Stromal cell of bone marrow (primary cell): ENCODE measurements at regions not wholly inside any gene's neighbourhood (a gene's known extent, or its start where the extent isn't known, plus 50 kb on each side); places are given as distances from the start of the nearest gene placed in this dataset.

Source experiments
- DNase-seq: peaks from one replicate; pipeline ENCODE4 v3.0.0-alpha.2; 2012; ENCODE audit warnings: low read depth

DNA sequence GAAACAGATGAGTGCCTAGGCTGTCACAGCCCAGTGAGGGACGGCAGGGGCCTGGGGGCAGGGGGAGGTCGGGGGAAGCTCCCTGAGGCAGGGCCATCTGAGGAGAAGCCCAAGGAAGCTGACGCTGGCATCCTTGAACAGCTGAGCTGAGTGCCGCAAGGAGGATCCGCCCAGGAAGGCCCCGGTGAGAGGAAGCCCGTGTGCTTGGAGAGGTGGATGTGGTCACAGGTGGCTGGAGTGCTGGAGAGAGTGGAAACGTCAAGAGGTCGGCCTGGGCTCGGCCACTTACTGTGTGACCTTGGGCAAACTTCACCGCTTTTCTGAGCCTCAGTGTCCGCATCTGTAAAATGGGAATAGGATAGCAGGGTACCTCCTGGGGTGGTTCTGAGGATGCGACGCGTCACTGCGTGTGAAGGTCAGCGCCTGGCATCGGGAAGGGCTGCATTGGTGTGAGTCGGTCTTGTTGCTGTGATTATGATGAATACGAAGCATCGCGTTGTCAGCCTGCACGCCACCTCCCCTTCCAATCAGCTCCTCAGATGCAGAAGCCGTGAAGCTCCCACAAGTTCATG, 116.1 kb upstream of the PTPN1 start:
- no peak for DNase-seq

DNA sequence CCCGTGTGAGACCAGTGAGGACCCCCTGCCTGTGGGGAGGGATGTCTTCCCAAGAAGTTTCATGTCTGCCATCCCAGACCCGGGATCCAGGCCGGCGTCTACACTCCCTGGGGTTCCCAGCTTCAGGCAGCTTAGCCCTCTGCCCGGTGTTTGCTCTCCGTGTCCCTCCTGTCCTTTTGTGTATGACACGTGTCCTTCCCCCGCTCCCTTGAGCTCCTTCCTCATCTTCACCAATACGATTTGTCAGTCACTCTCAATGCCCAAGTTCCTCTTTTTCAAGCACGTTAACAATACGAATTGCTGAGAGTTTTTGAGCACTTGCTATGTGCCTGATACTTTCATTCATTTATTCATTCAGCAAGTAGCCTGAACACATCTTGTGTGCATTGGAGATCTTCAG, 115.6 kb upstream of the PTPN1 start:
- no peak for DNase-seq

DNA sequence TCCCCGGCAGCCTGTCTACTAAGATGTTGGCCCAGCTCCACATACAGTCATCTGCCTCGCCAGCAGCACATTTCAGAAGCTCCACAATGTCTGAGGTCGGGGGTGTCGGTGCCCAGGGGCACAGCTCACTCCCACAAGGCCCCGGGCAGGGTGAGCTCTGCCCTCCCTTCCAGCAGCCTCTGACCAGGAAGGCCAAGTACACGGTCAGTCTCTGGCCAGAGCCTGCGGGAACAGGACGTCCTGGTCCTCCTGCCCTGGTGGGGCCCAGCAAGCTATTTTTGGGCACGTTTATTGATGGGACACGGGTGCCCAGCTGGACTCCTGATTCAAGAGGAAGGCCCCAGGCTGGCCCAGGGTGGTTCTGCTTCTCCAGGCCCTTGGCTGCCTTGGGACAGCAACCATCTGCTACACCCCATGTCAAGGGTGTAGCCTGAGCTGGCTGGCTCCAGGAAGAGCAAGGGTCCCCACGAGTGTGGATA, 114.9 kb upstream of the PTPN1 start:
- DNase-seq: no peak

DNA sequence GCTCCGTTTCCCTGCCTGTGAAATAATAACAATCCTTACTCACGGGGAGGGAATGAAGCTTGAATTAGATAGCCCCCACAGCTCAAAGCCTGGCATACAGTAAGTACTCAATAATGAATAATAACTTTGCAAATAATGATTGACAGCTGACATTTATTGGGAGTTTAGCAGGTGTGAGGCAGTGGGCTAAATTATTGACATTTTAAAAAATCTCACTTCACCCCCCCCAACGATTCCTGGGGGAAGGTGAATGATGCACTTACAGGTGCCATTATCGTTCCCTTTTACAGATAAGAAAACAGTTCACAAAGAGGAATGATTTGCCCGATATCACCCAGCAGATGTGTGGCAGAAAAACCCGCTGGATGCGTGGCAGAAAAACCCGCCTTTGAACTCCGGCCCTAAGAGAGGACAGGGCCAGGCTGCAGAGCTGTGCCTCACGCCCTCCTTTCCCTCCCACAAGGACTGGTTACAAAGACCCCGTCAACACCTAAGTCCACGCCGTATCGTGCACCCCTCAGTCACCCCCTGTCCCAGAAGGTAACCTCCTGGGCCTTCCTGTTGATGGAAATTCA, 114.2 kb upstream of the PTPN1 start:
- DNase-seq: no peak

DNA sequence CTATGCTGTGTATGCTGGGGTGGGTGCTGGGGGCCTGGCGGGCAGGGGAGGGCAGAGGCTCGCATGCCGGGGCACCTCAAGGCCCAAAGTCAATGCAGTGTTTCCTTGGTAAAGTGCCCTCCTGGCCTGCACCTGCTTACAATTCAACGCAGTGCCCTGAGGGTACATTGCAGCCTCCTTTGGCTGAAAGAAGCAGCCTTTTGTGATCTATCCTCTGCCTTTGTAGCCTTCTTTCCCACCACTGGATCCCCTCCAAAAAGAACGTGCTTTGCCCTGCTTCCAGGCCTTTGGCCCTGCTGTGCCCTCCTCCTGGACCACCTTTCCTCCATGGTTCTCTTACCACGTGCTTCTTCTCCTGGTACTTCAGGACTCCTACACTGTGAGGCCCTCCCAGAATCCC, 113.6 kb upstream of the PTPN1 start:
- DNase-seq: no peak

DNA sequence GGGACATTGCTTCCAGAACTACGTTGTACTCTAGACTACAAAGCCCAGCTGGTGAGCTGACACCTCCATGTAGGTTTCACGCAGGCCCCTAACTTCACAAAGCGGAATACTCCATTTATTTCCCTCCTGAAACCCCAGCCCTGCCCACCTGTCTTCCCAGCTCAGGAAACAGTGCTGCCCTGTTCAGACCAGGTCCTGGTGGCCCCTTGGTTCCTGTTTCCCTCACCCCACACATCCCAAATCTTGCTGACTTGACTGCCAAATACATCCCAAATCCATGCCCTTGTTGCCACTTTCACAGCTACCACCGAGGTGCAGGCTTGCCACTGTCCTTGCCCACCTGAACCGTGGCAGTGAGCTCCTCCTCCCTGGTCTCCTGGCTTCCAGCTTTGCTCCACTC, 113.1 kb upstream of the PTPN1 start:
- DNase-seq: no peak

DNA sequence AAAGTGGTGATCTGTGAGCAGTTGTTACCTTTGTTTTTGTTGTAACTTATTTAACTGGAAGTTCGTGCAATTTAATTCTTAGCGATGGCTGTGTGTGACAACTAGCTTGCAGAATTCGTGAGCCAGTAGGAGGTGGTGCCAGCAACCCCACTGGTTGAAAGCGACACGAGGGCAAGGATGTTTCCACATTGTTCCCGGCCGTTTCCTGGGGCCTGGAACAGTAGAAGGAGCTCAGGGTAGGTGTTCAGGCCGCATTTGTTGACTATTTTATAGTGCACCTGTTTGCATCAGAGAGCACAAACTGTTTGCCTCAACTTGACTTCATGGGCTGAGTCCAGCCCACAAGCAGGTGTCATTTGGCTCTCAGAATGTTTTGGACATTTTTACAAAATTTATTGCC, 112.1 kb upstream of the PTPN1 start:
- no peak for DNase-seq

DNA sequence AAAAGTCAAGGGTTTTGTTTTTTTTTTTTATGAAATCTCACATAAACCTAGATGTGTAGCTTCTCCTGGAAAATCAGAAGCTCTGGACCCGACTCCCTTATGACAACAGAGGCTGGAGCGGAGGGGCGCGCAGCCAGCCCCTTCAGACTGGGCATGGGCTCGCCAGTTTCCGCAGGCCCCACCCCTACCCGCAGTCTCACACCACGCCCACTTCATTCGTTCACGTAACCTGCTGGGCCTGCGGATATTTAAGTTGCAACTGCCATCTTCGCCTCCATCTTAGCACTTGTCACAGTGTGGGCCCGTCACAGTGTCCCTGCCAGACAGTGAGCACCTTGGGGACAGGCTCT, 111.7 kb upstream of the PTPN1 start:
- DNase-seq: no peak

DNA sequence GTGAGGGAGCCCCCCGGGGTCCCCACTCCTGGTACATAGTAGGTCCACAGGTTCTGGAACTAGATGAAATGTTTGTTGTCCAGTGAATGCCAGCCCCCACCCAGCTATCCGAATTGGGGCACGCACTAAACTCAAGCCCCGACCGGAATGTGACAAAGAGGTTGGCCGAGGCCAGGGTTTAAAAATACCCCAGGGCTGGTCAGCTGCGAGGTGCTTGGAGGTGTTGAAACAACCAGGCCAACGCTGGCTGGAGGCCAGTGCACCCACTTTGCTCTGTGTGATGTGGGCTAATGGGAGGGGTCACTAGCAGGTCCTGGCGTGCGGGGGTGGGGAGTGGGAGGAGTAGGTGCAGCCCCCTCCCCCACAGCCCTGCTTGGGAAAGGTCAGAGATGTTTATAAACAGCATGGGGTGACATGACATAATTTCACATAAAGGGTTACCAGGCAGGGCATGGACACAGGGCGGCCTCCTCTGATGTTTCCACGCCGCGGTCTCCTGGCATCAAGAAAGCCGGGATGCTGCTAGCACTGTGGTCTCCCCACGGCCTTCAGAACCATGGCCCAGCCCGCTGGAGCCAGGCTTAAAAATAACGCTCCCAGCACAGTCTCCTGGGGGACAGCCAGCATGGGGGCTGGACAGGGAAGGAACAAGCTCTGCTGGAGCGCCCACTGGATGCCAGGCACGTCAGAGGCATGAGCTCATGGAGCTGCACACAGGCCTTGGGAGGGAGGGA, 111.2 kb upstream of the PTPN1 start:
- DNase-seq: no peak

DNA sequence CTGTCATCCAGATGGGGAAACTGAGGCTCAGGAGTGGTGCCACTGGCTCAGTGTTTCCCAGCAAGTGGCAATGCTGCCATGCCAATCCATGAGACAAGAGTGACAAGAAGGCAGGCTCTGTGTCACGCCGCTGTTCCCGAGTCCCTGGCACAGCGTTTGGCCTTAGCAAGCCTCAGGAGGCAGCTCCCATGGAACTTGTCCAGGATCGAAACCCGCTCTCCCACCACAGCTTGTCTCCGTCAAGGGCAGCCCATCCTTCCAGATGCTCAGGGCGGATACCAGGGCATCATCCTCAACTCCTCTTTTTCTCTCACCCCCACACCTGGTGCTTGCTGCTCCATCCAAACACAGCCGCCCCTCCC, 110.6 kb upstream of the PTPN1 start:
- no peak for DNase-seq

DNA sequence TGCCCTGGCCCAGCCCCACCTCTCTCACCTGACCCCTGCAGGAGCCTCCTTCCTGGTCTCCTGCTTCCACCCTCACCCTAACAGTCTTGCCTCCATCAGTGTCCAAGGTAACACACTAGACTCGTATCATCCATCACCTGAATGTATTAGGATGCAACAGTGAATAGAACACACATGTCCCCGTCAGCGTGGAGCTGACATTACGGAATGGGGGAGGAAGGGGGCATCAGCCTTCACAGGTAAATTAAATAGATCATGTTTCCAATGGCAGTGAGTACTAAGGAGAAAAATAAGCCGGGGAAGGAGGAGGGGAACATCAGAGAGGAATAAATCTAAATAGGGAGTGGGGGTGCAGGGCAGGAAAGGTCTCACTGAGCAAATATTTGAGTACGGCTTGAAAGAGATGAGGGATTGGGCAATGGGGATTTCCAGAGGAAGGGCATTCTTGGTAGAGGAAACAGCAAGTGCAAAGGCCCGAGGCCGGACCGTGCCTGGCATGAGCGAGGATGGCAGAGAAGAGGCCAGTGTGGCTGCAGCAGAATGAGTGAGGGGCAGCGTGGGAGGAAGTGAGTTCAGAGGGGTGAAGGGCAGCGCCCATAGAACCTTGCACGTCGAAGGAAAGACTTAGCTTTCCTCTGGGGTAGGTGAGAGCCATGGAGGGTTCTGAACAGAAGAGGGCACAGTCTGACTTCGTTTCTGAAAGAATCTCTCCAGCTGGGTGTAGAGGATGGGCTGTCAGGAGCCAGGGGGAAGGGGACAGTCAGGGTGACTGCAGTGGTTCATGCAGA, 110.1 kb upstream of the PTPN1 start:
- no peak for DNase-seq

DNA sequence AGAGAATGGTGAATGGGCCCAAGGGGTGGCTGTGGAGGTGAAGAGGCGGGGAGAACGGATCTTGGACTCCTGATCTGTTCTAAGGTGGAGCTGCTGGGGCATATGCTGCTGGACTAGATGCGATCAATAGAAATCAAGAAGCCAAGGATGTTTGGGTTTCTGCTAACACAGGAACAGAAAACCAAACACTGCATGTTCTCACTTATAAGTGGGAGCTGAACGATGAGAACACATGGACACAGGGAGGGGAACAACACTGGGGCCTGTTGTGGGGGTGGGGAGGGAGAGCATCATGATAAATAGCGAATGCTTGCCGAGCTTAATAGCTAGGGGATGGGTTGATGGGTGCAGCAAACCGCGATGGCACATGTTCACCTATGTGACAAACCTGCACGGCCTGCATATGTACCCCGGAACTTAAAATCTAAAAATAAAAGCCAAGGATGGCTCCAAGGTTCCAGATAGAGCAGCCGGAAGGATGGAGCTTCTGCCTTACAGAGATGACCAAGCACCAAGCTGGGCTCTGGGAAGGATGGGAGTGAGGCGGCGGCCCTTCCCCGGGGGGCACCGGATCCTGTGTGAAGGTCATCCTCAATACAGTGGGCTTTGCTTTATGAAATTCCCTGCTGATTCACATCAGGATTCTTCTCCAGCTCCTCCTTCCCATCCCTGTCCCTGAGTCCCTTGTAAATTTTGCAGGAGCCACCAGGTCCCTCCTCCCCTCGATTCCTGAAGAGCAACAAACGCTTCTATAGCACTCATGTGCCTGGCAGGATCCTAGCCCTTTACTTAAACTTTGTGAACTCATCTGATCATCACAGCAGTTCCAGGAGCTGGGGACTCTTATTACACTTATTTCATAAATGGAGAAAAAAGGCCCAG, 109.2 kb upstream of the PTPN1 start:
- DNase-seq: no peak

DNA sequence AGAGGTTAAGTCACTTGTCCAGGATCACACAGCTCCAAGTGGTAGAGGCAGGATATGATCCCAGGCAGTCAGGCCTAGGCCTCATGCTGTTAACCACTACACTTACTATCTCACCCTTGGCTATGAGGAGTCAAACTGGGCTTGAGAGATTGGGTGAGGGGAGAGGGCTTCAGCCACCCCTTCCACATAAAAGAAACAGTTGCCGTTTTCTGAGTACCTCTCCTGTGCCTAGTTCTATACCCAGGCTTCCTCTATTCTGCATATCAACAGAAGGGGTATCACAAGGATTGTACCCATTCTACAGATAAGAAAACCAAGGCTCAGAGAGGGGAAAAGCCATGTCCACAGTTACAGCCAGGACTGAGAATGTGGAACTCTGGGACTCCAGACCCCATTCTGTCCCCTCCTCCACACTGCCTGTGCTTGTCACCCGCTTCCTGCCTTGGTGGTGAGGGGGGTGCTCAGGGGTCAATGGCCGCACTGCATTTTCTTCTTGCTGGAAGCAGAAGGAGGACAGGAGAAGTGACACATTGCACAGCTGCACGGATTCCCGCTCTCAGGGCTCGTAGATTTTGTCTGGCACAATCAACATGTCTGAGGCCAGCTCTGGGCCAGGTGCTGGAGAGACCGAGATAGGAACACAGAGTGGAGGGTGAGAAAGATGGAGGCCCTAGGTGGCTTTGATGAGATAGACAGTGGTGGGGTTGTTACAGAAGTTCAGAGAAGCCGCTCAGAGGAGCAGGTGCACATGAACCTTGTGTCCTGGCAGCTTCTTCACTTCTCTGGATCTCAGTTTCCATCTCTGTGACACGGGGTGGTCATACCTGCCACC, 108.4 kb upstream of the PTPN1 start:
- no peak for DNase-seq

DNA sequence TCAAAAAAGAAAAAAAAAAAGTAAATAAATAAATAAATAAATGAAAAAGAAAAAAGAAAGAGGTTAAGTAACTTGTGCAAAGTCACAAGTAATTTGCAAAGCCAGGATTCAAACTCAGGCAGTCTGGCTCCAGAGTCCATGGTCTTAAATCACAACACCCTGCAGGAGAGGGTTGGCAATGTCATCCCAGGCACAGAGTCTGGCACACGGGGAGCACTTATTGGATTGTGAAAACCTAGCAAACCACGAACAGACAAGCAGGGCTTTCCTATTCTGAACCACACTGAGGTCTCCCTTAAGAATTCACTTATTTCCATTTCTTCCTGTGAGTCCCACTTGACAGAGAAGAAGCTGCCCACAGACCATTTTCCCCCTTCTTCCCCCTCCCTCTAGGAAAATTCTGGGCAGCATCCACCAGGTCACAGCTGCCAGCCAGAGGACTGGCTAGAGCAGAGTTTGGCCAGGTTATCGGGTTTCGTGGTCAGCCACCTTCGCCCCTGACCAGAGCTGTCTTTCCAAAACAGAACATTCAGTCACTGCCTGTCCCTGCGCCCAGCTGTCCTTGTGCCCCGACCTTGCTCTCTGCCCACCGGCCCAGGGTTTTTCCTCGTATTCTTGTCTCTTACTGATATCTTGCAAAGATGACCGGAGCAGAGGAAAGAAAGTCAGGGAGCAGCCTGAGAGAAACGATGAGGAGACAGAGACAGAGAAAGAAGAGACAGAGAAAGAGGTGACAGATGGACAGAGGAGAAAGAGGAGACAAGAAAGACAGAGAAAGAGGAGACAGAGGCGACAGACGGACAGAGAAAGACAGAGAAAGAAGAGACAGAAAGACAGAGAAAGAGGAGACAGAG, 106.4 kb upstream of the PTPN1 start:
- no peak for DNase-seq

DNA sequence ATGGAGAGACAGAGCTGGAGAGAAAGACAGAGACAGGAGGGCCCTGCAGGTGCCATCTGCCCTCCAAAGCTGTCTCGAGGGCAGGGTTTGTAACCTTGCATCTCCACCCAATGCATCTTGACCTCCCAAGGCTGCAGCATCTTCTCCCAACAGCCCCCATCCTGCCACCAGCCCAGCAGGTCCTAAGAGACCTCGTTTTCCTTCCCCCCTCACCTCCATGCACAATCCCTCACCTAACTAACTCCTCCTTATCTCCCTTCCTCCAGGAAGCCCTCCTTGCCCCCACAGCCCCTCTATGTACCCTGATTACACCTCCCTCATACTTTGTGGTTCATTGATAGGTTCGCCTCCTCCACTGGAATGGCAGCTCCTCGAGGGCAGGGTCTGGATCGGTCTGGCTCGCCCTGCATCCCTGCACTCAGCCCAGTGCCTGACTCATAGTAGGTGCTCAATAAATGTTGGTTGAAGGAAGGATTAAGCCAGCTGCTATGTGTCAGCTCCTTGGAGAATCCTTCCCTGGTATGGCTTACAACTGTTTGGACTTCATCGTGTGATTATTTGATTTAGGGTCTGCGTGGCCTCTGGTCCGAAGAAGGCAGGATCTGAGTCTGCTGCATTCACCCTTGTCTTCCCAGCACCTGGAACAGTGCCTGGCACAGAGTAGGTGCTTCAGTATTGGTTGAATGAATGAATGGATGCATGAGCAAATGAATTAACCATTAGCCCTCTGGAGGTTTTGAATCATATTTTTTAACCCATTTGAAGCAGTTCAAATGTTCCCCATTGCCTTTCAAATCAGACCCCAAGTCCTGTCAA, 105.6 kb upstream of the PTPN1 start:
- DNase-seq: no peak

DNA sequence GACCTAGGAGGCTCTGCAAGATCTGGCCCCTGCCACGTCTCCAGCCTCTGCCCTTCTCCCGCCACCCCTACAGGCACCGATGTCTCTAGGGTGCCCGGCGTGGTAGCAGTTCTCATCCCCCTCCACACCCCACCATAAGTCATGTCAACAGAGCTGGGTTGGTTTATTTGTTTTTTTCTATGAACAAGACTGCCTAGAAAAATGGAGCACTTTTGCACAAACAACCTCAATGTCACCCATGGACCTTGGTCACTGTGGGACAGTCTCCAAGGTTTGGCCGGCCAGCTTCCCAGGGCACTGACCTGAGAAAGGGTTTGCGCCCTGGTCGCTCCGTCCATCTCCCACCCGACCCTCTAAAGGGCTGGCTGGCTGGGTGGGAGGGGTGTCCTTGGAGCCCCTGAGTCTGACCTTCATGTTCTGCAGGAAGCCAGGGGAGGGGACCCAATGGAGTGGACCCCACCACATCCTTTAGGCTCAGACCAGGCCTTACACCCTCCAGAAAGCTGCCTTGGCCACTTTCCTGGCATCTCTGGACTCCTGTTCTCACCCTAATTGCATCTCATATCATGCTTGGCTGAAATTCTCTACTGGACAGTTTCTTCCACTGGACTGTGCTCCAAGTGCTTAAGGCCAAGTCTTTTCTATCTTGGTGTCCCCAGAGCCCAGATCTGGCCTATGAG, 104.8 kb upstream of the PTPN1 start:
- no peak for DNase-seq

DNA sequence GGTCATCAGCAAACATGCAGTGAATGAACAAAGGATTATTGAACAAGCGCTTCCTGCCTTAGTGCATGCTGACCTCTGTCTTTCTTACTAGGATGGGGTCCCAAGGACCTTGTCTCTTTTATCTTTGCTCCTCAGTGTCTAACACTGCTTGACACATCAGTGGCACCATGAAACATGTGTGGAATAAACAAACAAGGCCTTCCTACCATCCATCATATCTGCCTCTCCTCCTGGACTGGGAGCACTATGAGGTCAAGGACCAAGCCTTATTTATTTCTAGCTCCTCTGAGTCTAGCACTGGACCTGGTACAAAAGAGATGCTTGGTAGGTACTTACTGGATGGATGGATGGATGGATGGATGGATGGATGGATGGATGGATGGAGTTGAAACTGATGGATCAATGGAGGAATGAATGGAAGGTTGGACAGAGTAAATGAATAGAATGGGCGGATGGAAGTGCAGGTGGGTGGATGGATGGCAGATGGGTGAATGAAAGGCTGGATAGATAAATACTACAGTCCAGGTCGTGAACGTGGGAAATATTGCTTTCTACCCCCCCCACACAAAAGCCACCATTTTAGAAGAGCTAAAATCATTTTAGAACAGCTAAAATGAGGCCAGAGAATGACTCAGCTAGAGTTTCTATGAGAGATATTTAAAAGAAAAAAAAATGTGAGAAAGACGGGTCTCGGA, 104.1 kb upstream of the PTPN1 start:
- DNase-seq: no peak

DNA sequence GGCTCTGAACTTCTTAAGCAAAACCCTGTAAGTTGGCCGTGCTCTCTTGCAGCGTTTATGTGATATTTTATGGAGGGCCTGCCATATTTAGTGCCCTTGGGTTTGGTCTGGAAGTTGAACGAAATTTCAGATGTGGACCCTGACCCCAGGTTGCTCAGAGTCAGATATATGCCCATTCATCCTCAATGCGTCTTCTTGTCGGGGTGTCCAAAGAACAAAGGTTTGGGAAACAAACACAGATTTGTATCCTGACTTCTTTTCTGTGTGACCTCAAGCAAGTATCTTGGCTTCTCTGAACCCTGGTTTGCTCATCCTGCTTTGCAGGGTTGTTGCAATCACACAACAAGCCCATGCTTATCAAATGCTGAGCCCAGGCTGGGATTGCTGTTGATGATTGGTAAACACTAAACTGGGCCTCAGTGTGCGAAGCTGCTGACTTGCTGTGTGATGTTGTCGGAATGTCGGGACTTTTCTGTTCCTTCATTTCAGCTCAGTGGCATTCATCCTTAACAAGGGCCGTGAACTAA, 103.5 kb upstream of the PTPN1 start:
- DNase-seq: no peak
